ENCODE measurements at regions not wholly inside any gene's neighbourhood (a gene's known extent, or its start where the extent isn't known, plus 50 kb on each side); places are given as distances from the start of the nearest gene placed in this dataset.

DNA sequence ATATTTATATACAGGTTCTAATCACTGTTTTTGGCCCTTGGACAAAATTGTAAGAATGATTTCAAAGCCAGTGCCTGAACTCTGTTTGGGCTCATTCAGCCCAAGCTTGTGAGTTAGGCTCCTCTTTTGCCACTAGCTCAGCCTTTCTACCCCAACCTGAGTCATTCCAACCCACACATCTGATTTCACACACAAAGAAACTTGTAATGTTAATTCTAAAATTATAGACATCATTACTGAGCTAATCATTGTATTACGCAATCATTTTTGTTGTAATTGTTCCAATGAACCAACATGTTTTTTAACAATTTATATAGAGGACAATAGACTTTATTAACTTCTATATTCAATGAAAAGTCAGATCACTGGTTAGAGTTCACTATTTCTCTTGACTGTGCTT is 441.1 kb downstream of the ETNK1 start:
- Histone ChIP-seq H3K4me2 (ENCODE audit: low read length) (no peak overlapping the region), H3K4me1 (ENCODE audit: control insufficient read depth, low read length) (no peaks in the 10 kb centered on the region), H3K4me3 (ENCODE audit: low read length) (no peak overlapping the region), H3K79me2 (ENCODE audit: control insufficient read depth, low read length) (no peaks in the 10 kb centered on the region), H3K9me3 (ENCODE audit: control insufficient read depth, insufficient read depth, low read length) (no peaks in the 10 kb centered on the region), H3K27me3 (ENCODE audit: control insufficient read depth, low read length) (no peaks in the 10 kb centered on the region), H3K27ac (ENCODE audit: low read depth, low read length) (no peak overlapping the region), H4K20me1 (ENCODE audit: control insufficient read depth, insufficient read depth, low read depth, low read length) (no peaks in the 10 kb centered on the region), H3K9me2 (replicated peaks; ENCODE audit: control insufficient read depth, low read length) (no peaks in the 10 kb centered on the region), H3F3A (ENCODE audit: control insufficient read depth, insufficient read depth) (no peaks in the 10 kb centered on the region), H3K36me3 (ENCODE audit: control insufficient read depth, low read length) (no peaks in the 10 kb centered on the region)
- TF ChIP-seq, protein P1, sequence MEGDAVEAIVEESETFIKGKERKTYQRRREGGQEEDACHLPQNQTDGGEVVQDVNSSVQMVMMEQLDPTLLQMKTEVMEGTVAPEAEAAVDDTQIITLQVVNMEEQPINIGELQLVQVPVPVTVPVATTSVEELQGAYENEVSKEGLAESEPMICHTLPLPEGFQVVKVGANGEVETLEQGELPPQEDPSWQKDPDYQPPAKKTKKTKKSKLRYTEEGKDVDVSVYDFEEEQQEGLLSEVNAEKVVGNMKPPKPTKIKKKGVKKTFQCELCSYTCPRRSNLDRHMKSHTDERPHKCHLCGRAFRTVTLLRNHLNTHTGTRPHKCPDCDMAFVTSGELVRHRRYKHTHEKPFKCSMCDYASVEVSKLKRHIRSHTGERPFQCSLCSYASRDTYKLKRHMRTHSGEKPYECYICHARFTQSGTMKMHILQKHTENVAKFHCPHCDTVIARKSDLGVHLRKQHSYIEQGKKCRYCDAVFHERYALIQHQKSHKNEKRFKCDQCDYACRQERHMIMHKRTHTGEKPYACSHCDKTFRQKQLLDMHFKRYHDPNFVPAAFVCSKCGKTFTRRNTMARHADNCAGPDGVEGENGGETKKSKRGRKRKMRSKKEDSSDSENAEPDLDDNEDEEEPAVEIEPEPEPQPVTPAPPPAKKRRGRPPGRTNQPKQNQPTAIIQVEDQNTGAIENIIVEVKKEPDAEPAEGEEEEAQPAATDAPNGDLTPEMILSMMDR (IDR thresholded peaks at IDR 0.05; ENCODE audit: low read depth, low read length, poor library complexity, severe bottlenecking), result no peak
- no peak for TF ChIP-seq EZH2phosphoT487 (IDR thresholded peaks at IDR 0.05; ENCODE audit: borderline replicate concordance, low read length)

DNA sequence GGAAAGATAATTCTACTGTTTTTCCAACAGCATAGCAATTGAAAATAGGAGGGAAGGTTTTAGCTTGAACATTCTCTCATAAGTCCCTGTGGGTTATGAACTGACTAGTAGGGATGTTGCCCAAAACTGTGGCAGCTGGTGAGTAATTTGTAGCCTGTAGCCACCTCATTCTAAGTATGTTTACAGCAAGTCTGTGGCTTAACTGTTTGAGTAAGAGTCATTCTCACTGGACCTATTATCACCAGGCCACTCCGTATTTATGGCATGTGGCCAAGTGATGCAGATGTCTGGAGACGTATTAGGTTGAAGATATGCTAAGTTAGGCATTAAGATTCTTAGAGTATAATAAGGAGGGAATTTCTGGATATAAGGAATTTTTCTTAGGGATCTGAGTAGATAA is 458.3 kb downstream of the ETNK1 start:
- no peak overlapping the region for H3K27ac ChIP-seq (ENCODE audit: low read depth, low read length)

GRCh38 chr12:23084236-23084995 is 459.4 kb downstream of the ETNK1 start:
- H3K27ac ChIP-seq (ENCODE audit: low read depth, low read length), result no peak overlapping the region
- H3K9me2 ChIP-seq (replicated peaks; ENCODE audit: control insufficient read depth, low read length), result no peaks in the 10 kb centered on the region
- H3K9me3 ChIP-seq (ENCODE audit: control insufficient read depth, insufficient read depth, low read length), result no peaks in the 10 kb centered on the region
- no peaks in the 10 kb centered on the region for H3K79me2 ChIP-seq (ENCODE audit: control insufficient read depth, low read length)
- H3K36me3 ChIP-seq (ENCODE audit: control insufficient read depth, low read length), result no peaks in the 10 kb centered on the region
- no peak overlapping the region for H3K4me3 ChIP-seq (ENCODE audit: low read length)
- no peak overlapping the region for H3K4me2 ChIP-seq (ENCODE audit: low read length)
- no peaks in the 10 kb centered on the region for H3F3A ChIP-seq (ENCODE audit: control insufficient read depth, insufficient read depth)
- H3K4me1 ChIP-seq (ENCODE audit: control insufficient read depth, low read length), result no peaks in the 10 kb centered on the region
- no peaks in the 10 kb centered on the region for H4K20me1 ChIP-seq (ENCODE audit: control insufficient read depth, insufficient read depth, low read depth, low read length)
- no peak for TF ChIP-seq EZH2phosphoT487 (IDR thresholded peaks at IDR 0.05; ENCODE audit: borderline replicate concordance, low read length)
- TF ChIP-seq, protein P1 (IDR thresholded peaks at IDR 0.05; ENCODE audit: low read depth, low read length, poor library complexity, severe bottlenecking), result no peak
- H3K27me3 ChIP-seq (ENCODE audit: control insufficient read depth, low read length), result no peaks in the 10 kb centered on the region

More for the DNA sequence above, 458.3 kb downstream of the ETNK1 start:
- no peaks in the 10 kb centered on the region for H3K79me2 ChIP-seq (ENCODE audit: control insufficient read depth, low read length)
- no peaks in the 10 kb centered on the region for H3K9me2 ChIP-seq (replicated peaks; ENCODE audit: control insufficient read depth, low read length)
- no peak overlapping the region for H3K4me3 ChIP-seq (ENCODE audit: low read length)
- H3K27me3 ChIP-seq (ENCODE audit: control insufficient read depth, low read length), result no peaks in the 10 kb centered on the region
- no peaks in the 10 kb centered on the region for H3F3A ChIP-seq (ENCODE audit: control insufficient read depth, insufficient read depth)
- H4K20me1 ChIP-seq (ENCODE audit: control insufficient read depth, insufficient read depth, low read depth, low read length), result no peaks in the 10 kb centered on the region
- H3K36me3 ChIP-seq (ENCODE audit: control insufficient read depth, low read length), result no peaks in the 10 kb centered on the region
- no peaks in the 10 kb centered on the region for H3K4me1 ChIP-seq (ENCODE audit: control insufficient read depth, low read length)
- TF ChIP-seq, protein P1 (IDR thresholded peaks at IDR 0.05; ENCODE audit: low read depth, low read length, poor library complexity, severe bottlenecking), result no peak
- TF ChIP-seq EZH2phosphoT487 (IDR thresholded peaks at IDR 0.05; ENCODE audit: borderline replicate concordance, low read length), result no peak
- H3K4me2 ChIP-seq (ENCODE audit: low read length), result no peak overlapping the region
- H3K9me3 ChIP-seq (ENCODE audit: control insufficient read depth, insufficient read depth, low read length), result no peaks in the 10 kb centered on the region
